SK-MEL-5 (cell line): ENCODE measurements at regions not wholly inside any gene's neighbourhood (a gene's known extent, or its start where the extent isn't known, plus 50 kb on each side); places are given as distances from the start of the nearest gene placed in this dataset.
A peak's percentile ranks its signal among the peaks of the same experiment; 100 is the strongest.

Experiments
- DNase-seq: peaks from one replicate; pipeline ENCODE4 v3.0.0-alpha.2; 2016; ENCODE audit warnings: low read depth, low spot score
- in situ Hi-C: cut with HindIII; loops from 2 replicates; pipeline ENCODE4 v1.10.0; 2016; ENCODE audit warnings: low sequenced_read_pairs, high pct_unique_total_duplicates, low pct_unique_long_range_greater_than_20kb

GRCh38 chr2:21401022-21401698, 277.4 kb downstream of the TDRD15 start:
- DNase-seq, result no peak
- in situ Hi-C loops, result no loop called here

GRCh38 chr2:21404137-21404536, 280.4 kb downstream of the TDRD15 start:
- no peak for DNase-seq
- in situ Hi-C loops, result no loop called here

GRCh38 chr2:21404827-21405625, 281.3 kb downstream of the TDRD15 start:
- in situ Hi-C loops, result no loop called here
- DNase-seq, result no peak

GRCh38 chr2:21406386-21406785, 282.6 kb downstream of the TDRD15 start:
- no peak for DNase-seq
- in situ Hi-C loops, result no loop called here

- DNase-seq, result no peak
- in situ Hi-C loops, result no loop called here
Observed at GRCh38 chr2:21406911-21407310, 283.1 kb downstream of the TDRD15 start.

- in situ Hi-C loops, result no loop called here
- no peak for DNase-seq
Observed at GRCh38 chr2:21407851-21408250, 284.1 kb downstream of the TDRD15 start.

- in situ Hi-C loops, result no loop called here
- no peak for DNase-seq
Observed at GRCh38 chr2:21411741-21412140, 288.0 kb downstream of the TDRD15 start.

GRCh38 chr2:21412944-21413443, 289.2 kb downstream of the TDRD15 start:
- in situ Hi-C loops, result no loop called here
- no peak for DNase-seq

GRCh38 chr2:21415234-21415633, 291.5 kb downstream of the TDRD15 start:
- in situ Hi-C loops, result no loop called here

GRCh38 chr2:21416226-21416625, 292.5 kb downstream of the TDRD15 start:
- in situ Hi-C loops, result no loop called here
- DNase-seq, result no peak

More at GRCh38 chr2:21415234-21415633, 291.5 kb downstream of the TDRD15 start:
- DNase-seq, result peak; percentile 66

GRCh38 chr2:21418456-21418855, 294.7 kb downstream of the TDRD15 start:
- in situ Hi-C loops, result no loop called here
- DNase-seq, result no peak

- DNase-seq, result no peak
- in situ Hi-C loops, result no loop called here
Observed at GRCh38 chr2:21420553-21421335, 297.0 kb downstream of the TDRD15 start.

- in situ Hi-C loops, result no loop called here
- DNase-seq, result peak; percentile 83
Observed at GRCh38 chr2:21422050-21422449, 298.3 kb downstream of the TDRD15 start.

GRCh38 chr2:21422724-21423522, 299.2 kb downstream of the TDRD15 start:
- no peak for DNase-seq
- in situ Hi-C loops, result no loop called here

- DNase-seq, result no peak
- in situ Hi-C loops, result no loop called here
Observed at GRCh38 chr2:21423854-21424253, 300.1 kb downstream of the TDRD15 start.

- no peak for DNase-seq
- in situ Hi-C loops, result no loop called here
Observed at GRCh38 chr2:21424375-21424774, 300.6 kb downstream of the TDRD15 start.

- DNase-seq, result peak; percentile 21
- in situ Hi-C loops, result no loop called here
Observed at GRCh38 chr2:21427606-21428005, 303.8 kb downstream of the TDRD15 start.
